H9 (cell line): ENCODE measurements at regions not wholly inside any gene's neighbourhood (a gene's known extent, or its start where the extent isn't known, plus 50 kb on each side); places are given as distances from the start of the nearest gene placed in this dataset.
A peak's percentile ranks its signal among the peaks of the same experiment; 100 is the strongest.

Experiments used
- DNase-seq: peaks from one replicate; pipeline ENCODE4 v3.0.0-alpha.2; 2017
- H2AFZ ChIP-seq: one replicate; pipeline ENCODE4 v1.6.1; 2013; ENCODE audit warnings: mild to moderate bottlenecking, low read length, control low read depth, moderate library complexity
- H2AK5ac ChIP-seq: 2 replicates; pipeline ENCODE4 v1.6.1; 2013; ENCODE audit warnings: low read length, control low read depth, mixed read lengths; ENCODE audit not compliant: insufficient read length
- H2BK120ac ChIP-seq: one replicate; pipeline ENCODE4 v1.6.1; 2013; ENCODE audit warnings: low read depth, mild to moderate bottlenecking, low read length, control low read depth, inconsistent platforms; ENCODE audit not compliant: poor library complexity, severe bottlenecking
- H2BK12ac ChIP-seq: 2 replicates; pipeline ENCODE4 v1.6.1; 2013; ENCODE audit warnings: low read length, control low read depth, mixed read lengths, low read depth; ENCODE audit not compliant: insufficient read length
- H2BK15ac ChIP-seq: 2 replicates; pipeline ENCODE4 v1.6.1; 2013; ENCODE audit warnings: low read depth, low read length, control low read depth
- H2BK20ac ChIP-seq: one replicate; pipeline ENCODE4 v1.6.1; 2013; ENCODE audit warnings: low read depth, mild to moderate bottlenecking, low read length, control low read depth, inconsistent platforms; ENCODE audit not compliant: poor library complexity, severe bottlenecking
- H2BK5ac ChIP-seq: 2 replicates; pipeline ENCODE4 v1.6.1; 2013; ENCODE audit warnings: low read length, control low read depth, mixed read lengths; ENCODE audit not compliant: insufficient read length
- H3K14ac ChIP-seq: 2 replicates; pipeline ENCODE4 v1.6.1; 2013; ENCODE audit warnings: low read length, control low read depth; ENCODE audit not compliant: insufficient read depth
- H3K18ac ChIP-seq: 2 replicates; pipeline ENCODE4 v1.6.1; 2013; ENCODE audit warnings: low read depth, mild to moderate bottlenecking, mixed read lengths, low read length, control low read depth; ENCODE audit not compliant: insufficient read length
- H3K23ac ChIP-seq: 2 replicates; pipeline ENCODE4 v1.6.1; 2013; ENCODE audit warnings: low read length, control low read depth, mixed read lengths, low read depth; ENCODE audit not compliant: insufficient read length
- H3K23me2 ChIP-seq: 2 replicates; pipeline ENCODE4 v1.6.1; 2013; ENCODE audit warnings: low read depth, mild to moderate bottlenecking, mixed read lengths, low read length, control low read depth; ENCODE audit not compliant: insufficient read length, poor library complexity, severe bottlenecking
- H3K27ac ChIP-seq: 2 replicates; pipeline ENCODE4 v1.5.1; 2013; ENCODE audit warnings: low read length, control low read depth, mixed read lengths, low read depth; ENCODE audit not compliant: insufficient read length
- H3K27me3 ChIP-seq: 2 replicates; pipeline ENCODE4 v1.6.1; 2013; ENCODE audit warnings: low read length, control low read depth, inconsistent platforms; ENCODE audit not compliant: insufficient read depth
- H3K4ac ChIP-seq: 2 replicates; pipeline ENCODE4 v1.6.1; 2013; ENCODE audit warnings: low read depth, mild to moderate bottlenecking, control low read depth, inconsistent platforms, low read length, moderate library complexity
- H3K4me1 ChIP-seq: 2 replicates; pipeline ENCODE4 v1.6.1; 2013; ENCODE audit warnings: low read length, control low read depth, inconsistent platforms; ENCODE audit not compliant: insufficient read depth
- H3K4me2 ChIP-seq: 2 replicates; pipeline ENCODE4 v1.6.1; 2013; ENCODE audit warnings: low read length, control low read depth, mixed read lengths; ENCODE audit not compliant: insufficient read length, insufficient read depth
- H3K56ac ChIP-seq: 2 replicates; pipeline ENCODE4 v1.6.1; 2013; ENCODE audit warnings: low read depth, mild to moderate bottlenecking, mixed read lengths, low read length, control low read depth; ENCODE audit not compliant: insufficient read length
- H3K79me1 ChIP-seq: 2 replicates; pipeline ENCODE4 v1.6.1; 2013; ENCODE audit warnings: low read depth, mild to moderate bottlenecking, moderate library complexity, low read length, control low read depth, inconsistent platforms; ENCODE audit not compliant: insufficient read depth, poor library complexity, severe bottlenecking
- H3K79me2 ChIP-seq: 2 replicates; pipeline ENCODE4 v1.6.1; 2013; ENCODE audit warnings: low read length, control low read depth, inconsistent platforms; ENCODE audit not compliant: insufficient read depth
- H3K9ac ChIP-seq: 2 replicates; pipeline ENCODE4 v1.6.1; 2013; ENCODE audit warnings: low read length, control low read depth, mixed read lengths; ENCODE audit not compliant: insufficient read length; ENCODE audit errors: extremely low read depth
- H3K9me3 ChIP-seq: one replicate; pipeline ENCODE4 v1.6.1; 2013; ENCODE audit warnings: low read depth, low read length, inconsistent platforms; ENCODE audit not compliant: control insufficient read depth
- H3T11ph ChIP-seq: one replicate; pipeline ENCODE4 v1.6.1; 2013; ENCODE audit warnings: mild to moderate bottlenecking, low read length, control low read depth, inconsistent platforms
- H4K20me1 ChIP-seq: one replicate; pipeline ENCODE4 v1.6.1; 2013; ENCODE audit not compliant: control insufficient read depth, insufficient read length, insufficient read depth
- H4K5ac ChIP-seq: 2 replicates; pipeline ENCODE4 v1.6.1; 2013; ENCODE audit warnings: low read depth, mild to moderate bottlenecking, mixed read lengths, low read length, control low read depth; ENCODE audit not compliant: insufficient read length
- H4K8ac ChIP-seq: replicated peaks from 2 replicates; pipeline ENCODE4 v1.6.1; 2013; ENCODE audit warnings: low read length, control low read depth, mixed read lengths, low read depth; ENCODE audit not compliant: insufficient read length
- H4K91ac ChIP-seq: 2 replicates; pipeline ENCODE4 v1.6.1; 2013; ENCODE audit warnings: low read depth, mild to moderate bottlenecking, moderate library complexity, mixed read lengths, low read length, control low read depth; ENCODE audit not compliant: insufficient read length
- H3K27ac Mint-ChIP-seq, 3 experiments: 2 replicates in 2 of 3; 3 replicates in 1 of 3; pipeline ENCODE4 v1.8.0; 2020 to 2021; ENCODE audit warnings: mixed read lengths in 3 of 3, mild to moderate bottlenecking in 1 of 3, moderate library complexity in 1 of 3
- H3K27me3 Mint-ChIP-seq: 2 replicates; pipeline ENCODE4 v1.8.0; 2021; ENCODE audit warnings: low read depth, mild to moderate bottlenecking, moderate library complexity, mixed read lengths
- H3K36me3 Mint-ChIP-seq, 3 experiments: 2 replicates in 2 of 3; 3 replicates in 1 of 3; pipeline ENCODE4 v1.8.0; 2020 to 2021; ENCODE audit warnings: low read depth in 3 of 3, mixed read lengths in 3 of 3; ENCODE audit not compliant: insufficient read depth in 1 of 3
- H3K4me1 Mint-ChIP-seq, 2 experiments: 2 replicates each; pipeline ENCODE4 v1.8.0; 2020; ENCODE audit warnings: mixed read lengths in 2 of 2
- H3K4me3 Mint-ChIP-seq, 2 experiments: 2 replicates in 1 of 2; 3 replicates in 1 of 2; pipeline ENCODE4 v1.8.0; 2020 to 2021; ENCODE audit warnings: mild to moderate bottlenecking in 2 of 2, mixed read lengths in 2 of 2, moderate library complexity in 1 of 2
- H3K9me3 Mint-ChIP-seq, 2 experiments: 2 replicates in 1 of 2; 3 replicates in 1 of 2; pipeline ENCODE4 v1.8.0; 2020; ENCODE audit warnings: mild to moderate bottlenecking in 2 of 2, mixed read lengths in 2 of 2, moderate library complexity in 1 of 2
- CTCF ChIP-seq: fragments of 200-600 bp; sonication (generic); conservative IDR thresholded peaks from 3 replicates; pipeline ENCODE4 v1.8.0; 2021; ENCODE audit warnings: antibody characterized with exemption, mild to moderate bottlenecking
- WGBS: extraction: QIAGEN DNeasy Blood & Tissue Kit; methylation state at CpG from one replicate; pipeline ENCODE4 v1.1.7; 2013; ENCODE audit warnings: missing lambda C conversion rate, low lambda C conversion rate, mixed read lengths; ENCODE audit not compliant: insufficient read length; ENCODE audit errors: extremely low coverage; 5-methylcytosine and 5-hydroxymethylcytosine counted together

- Histone ChIP-seq H3K79me1 (no peaks in the 10 kb centered on the region), H3K4ac (no peak overlapping the region), H3K9ac (no peak overlapping the region), H3K14ac (no peak overlapping the region), H2AK5ac (no peak overlapping the region), H3K56ac (no peak overlapping the region), H3K4me2 (no peak overlapping the region), H3K4me1 (peaks cover 4% of the 10 kb centered on the region; the same call in 1 of the 2 replicates), H3K9me3 (no peaks in the 10 kb centered on the region), H2BK15ac (no peak overlapping the region), H2AFZ (no peak overlapping the region), H3K79me2 (no peaks in the 10 kb centered on the region), H3K27ac (no peak overlapping the region), H4K91ac (no peak overlapping the region), H2BK5ac (no peak overlapping the region), H3K23ac (no peak overlapping the region), H3K27me3 (no peaks in the 10 kb centered on the region), H2BK20ac (no peak overlapping the region), H3K23me2 (no peaks in the 10 kb centered on the region), H4K5ac (no peak overlapping the region), H2BK120ac (no peak overlapping the region), H4K8ac (no peak overlapping the region), H3T11ph (no peak overlapping the region), H4K20me1 (no peaks in the 10 kb centered on the region), H3K18ac (no peak overlapping the region), H2BK12ac (no peak overlapping the region)
- peak; percentile 67 for TF ChIP-seq CTCF
- no CpG with 5 or more reads among the region's 7 CpGs for WGBS
- Mint-ChIP-seq H3K4me3 (no peak overlapping the region), H3K36me3 (no peaks in the 10 kb centered on the region), H3K9me3 (no peaks in the 10 kb centered on the region), H3K27me3 (no peaks in the 10 kb centered on the region), H3K4me1 (peaks cover 18% of the 10 kb centered on the region in 2 experiments), H3K27ac (peak overlapping the region in 2 of 3 experiments; percentile 29 to 88; a peak in 1 of 7 replicates)
- DNase-seq: peak; percentile 53
Observed at GRCh38 chr5:120866997-120867396, 402.9 kb downstream of the PRR16 start.
